HEK293 (cell line): ENCODE measurements at regions not wholly inside any gene's neighbourhood (a gene's known extent, or its start where the extent isn't known, plus 50 kb on each side); places are given as distances from the start of the nearest gene placed in this dataset.

Source experiments
- SP2 ChIP-seq: fragments of 450-650 bp; formaldehyde crosslinking; IDR thresholded peaks from 2 replicates; pipeline ENCODE4 v1.5.1; 2016; ENCODE audit warnings: missing biosample characterization, missing genetic modification characterization
- ZIC2 ChIP-seq: fragments of 450-650 bp; formaldehyde crosslinking; IDR thresholded peaks from 2 replicates; pipeline ENCODE4 v1.5.1; 2016; ENCODE audit warnings: missing biosample characterization, missing genetic modification characterization
- ZNF501 ChIP-seq: fragments of 450-650 bp; formaldehyde crosslinking; IDR thresholded peaks from 2 replicates; pipeline ENCODE4 v1.5.1; 2016; ENCODE audit warnings: missing biosample characterization, missing genetic modification characterization
- ZNF707 ChIP-seq: fragments of 450-650 bp; formaldehyde crosslinking; IDR thresholded peaks from 2 replicates; pipeline ENCODE4 v1.5.1; 2016; ENCODE audit warnings: missing biosample characterization, missing genetic modification characterization
- ZNF777 ChIP-seq: fragments of 450-650 bp; formaldehyde crosslinking; IDR thresholded peaks from 2 replicates; pipeline ENCODE4 v1.5.1; 2017; ENCODE audit warnings: missing biosample characterization, missing genetic modification characterization, borderline replicate concordance
- ZSCAN23 ChIP-seq: fragments of 450-650 bp; formaldehyde crosslinking; IDR thresholded peaks from 2 replicates; pipeline ENCODE4 v1.5.1; 2016; ENCODE audit warnings: missing biosample characterization, missing genetic modification characterization
- ZSCAN30 ChIP-seq: fragments of 450-650 bp; IDR thresholded peaks from 2 replicates; pipeline ENCODE4 v1.5.1; 2018; ENCODE audit warnings: missing biosample characterization, mild to moderate bottlenecking, missing genetic modification characterization, moderate library complexity
- TF ChIP-seq, protein P1 (sequence below): fragments of 450-650 bp; formaldehyde crosslinking; IDR thresholded peaks from 2 replicates; pipeline ENCODE4 v1.5.1; 2016; ENCODE audit warnings: missing biosample characterization, missing genetic modification characterization
- TF ChIP-seq, protein P2 (sequence below): fragments of 450-650 bp; formaldehyde crosslinking; IDR thresholded peaks from 2 replicates; pipeline ENCODE4 v1.5.1; 2016; ENCODE audit warnings: missing biosample characterization, missing genetic modification characterization
- TF ChIP-seq, protein P3 (sequence below): fragments of 450-650 bp; formaldehyde crosslinking; IDR thresholded peaks from 2 replicates; pipeline ENCODE4 v1.5.1; 2016; ENCODE audit warnings: missing biosample characterization, missing genetic modification characterization
- TF ChIP-seq, protein P4 (sequence below): fragments of 450-650 bp; formaldehyde crosslinking; IDR thresholded peaks from 2 replicates; pipeline ENCODE4 v1.5.1; 2016; ENCODE audit warnings: missing biosample characterization, missing genetic modification characterization

DNA sequence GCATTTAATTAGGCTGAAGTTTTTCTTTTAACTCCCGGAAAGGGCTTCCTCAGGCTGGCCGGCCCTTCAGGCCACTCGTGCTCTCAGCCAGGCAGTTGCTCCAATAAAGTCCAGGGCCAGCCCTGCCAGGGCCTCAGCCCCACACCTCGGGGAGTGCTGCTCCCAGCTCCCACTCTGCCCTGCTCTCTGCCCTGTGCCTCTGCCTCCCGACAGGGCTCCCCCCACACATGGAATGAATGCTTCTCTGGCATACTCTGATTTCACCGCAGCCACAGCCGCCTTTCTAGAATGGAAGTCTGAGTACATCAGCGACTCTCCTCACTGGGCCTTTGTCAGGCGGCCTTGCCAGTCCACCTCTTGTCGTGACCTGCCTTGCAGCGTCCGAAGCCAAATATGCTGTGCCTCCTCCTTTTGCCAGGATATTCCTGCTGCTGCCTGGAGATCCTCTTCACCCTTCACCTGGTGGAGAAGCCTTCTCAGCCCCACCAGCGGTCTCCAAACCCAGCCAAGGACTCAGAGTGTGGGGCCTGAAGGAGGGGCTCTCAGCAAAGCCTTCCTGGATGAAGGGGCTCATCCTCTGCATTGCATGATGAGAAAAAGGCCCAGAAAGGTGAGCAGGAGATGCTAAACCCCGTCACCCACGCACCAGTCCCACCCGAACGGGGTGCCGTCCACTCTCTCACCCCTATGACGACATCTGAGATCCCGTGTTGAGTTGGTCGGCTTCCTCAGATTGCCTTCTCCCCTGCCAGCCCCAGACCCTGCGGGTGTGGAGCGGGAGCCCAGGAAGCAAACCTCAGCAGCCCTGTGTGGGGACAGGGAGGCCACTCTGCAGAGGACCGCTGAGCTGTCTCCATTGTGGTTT lies 472.7 kb upstream of the HS6ST1 start:
- TF ChIP-seq, protein P1, sequence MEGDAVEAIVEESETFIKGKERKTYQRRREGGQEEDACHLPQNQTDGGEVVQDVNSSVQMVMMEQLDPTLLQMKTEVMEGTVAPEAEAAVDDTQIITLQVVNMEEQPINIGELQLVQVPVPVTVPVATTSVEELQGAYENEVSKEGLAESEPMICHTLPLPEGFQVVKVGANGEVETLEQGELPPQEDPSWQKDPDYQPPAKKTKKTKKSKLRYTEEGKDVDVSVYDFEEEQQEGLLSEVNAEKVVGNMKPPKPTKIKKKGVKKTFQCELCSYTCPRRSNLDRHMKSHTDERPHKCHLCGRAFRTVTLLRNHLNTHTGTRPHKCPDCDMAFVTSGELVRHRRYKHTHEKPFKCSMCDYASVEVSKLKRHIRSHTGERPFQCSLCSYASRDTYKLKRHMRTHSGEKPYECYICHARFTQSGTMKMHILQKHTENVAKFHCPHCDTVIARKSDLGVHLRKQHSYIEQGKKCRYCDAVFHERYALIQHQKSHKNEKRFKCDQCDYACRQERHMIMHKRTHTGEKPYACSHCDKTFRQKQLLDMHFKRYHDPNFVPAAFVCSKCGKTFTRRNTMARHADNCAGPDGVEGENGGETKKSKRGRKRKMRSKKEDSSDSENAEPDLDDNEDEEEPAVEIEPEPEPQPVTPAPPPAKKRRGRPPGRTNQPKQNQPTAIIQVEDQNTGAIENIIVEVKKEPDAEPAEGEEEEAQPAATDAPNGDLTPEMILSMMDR (tag by site-specific recombination): no peak
- no peak for TF ChIP-seq SP2
- no peak for TF ChIP-seq ZSCAN30 (tag by site-specific recombination)
- TF ChIP-seq, protein P2, sequence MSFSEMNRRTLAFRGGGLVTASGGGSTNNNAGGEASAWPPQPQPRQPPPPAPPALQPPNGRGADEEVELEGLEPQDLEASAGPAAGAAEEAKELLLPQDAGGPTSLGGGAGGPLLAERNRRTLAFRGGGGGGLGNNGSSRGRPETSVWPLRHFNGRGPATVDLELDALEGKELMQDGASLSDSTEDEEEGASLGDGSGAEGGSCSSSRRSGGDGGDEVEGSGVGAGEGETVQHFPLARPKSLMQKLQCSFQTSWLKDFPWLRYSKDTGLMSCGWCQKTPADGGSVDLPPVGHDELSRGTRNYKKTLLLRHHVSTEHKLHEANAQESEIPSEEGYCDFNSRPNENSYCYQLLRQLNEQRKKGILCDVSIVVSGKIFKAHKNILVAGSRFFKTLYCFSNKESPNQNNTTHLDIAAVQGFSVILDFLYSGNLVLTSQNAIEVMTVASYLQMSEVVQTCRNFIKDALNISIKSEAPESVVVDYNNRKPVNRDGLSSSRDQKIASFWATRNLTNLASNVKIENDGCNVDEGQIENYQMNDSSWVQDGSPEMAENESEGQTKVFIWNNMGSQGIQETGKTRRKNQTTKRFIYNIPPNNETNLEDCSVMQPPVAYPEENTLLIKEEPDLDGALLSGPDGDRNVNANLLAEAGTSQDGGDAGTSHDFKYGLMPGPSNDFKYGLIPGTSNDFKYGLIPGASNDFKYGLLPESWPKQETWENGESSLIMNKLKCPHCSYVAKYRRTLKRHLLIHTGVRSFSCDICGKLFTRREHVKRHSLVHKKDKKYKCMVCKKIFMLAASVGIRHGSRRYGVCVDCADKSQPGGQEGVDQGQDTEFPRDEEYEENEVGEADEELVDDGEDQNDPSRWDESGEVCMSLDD (tag by site-specific recombination): no peak
- no peak for TF ChIP-seq ZSCAN23 (tag by site-specific recombination)
- TF ChIP-seq ZNF707 (tag by site-specific recombination): no peak
- no peak for TF ChIP-seq ZNF777 (tag by site-specific recombination)
- no peak for TF ChIP-seq ZIC2
- TF ChIP-seq, protein P3, sequence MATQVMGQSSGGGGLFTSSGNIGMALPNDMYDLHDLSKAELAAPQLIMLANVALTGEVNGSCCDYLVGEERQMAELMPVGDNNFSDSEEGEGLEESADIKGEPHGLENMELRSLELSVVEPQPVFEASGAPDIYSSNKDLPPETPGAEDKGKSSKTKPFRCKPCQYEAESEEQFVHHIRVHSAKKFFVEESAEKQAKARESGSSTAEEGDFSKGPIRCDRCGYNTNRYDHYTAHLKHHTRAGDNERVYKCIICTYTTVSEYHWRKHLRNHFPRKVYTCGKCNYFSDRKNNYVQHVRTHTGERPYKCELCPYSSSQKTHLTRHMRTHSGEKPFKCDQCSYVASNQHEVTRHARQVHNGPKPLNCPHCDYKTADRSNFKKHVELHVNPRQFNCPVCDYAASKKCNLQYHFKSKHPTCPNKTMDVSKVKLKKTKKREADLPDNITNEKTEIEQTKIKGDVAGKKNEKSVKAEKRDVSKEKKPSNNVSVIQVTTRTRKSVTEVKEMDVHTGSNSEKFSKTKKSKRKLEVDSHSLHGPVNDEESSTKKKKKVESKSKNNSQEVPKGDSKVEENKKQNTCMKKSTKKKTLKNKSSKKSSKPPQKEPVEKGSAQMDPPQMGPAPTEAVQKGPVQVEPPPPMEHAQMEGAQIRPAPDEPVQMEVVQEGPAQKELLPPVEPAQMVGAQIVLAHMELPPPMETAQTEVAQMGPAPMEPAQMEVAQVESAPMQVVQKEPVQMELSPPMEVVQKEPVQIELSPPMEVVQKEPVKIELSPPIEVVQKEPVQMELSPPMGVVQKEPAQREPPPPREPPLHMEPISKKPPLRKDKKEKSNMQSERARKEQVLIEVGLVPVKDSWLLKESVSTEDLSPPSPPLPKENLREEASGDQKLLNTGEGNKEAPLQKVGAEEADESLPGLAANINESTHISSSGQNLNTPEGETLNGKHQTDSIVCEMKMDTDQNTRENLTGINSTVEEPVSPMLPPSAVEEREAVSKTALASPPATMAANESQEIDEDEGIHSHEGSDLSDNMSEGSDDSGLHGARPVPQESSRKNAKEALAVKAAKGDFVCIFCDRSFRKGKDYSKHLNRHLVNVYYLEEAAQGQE (tag by site-specific recombination): no peak
- no peak for TF ChIP-seq ZNF501 (tag by site-specific recombination)
- TF ChIP-seq, protein P4, sequence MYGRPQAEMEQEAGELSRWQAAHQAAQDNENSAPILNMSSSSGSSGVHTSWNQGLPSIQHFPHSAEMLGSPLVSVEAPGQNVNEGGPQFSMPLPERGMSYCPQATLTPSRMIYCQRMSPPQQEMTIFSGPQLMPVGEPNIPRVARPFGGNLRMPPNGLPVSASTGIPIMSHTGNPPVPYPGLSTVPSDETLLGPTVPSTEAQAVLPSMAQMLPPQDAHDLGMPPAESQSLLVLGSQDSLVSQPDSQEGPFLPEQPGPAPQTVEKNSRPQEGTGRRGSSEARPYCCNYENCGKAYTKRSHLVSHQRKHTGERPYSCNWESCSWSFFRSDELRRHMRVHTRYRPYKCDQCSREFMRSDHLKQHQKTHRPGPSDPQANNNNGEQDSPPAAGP (tag by site-specific recombination): no peak
